Endometrium (tissue), 2 donors: ENCODE measurements at regions not wholly inside any gene's neighbourhood (a gene's known extent, or its start where the extent isn't known, plus 50 kb on each side); places are given as distances from the start of the nearest gene placed in this dataset.

Source experiments
- FAIRE-seq: peaks from 2 replicates; lab custom pipeline; 2012; peaks lifted over from hg19 to GRCh38; lab: Jason Lieb, UNC
- donor health status: control.
- donor health status: control.

GRCh38 chr16:51391798-51392511 is 240.9 kb upstream of the SALL1 start:
- FAIRE-seq: no peak

- FAIRE-seq: no peak
Observed at GRCh38 chr16:51390877-51391276, 239.8 kb upstream of the SALL1 start.

GRCh38 chr16:51389881-51390280 is 238.8 kb upstream of the SALL1 start:
- FAIRE-seq: no peak

- no peak for FAIRE-seq
Observed at GRCh38 chr16:51388516-51388951, 237.5 kb upstream of the SALL1 start.

- no peak for FAIRE-seq
Observed at GRCh38 chr16:51383909-51384308, 232.8 kb upstream of the SALL1 start.

- FAIRE-seq: no peak
Observed at GRCh38 chr16:51382940-51383339, 231.9 kb upstream of the SALL1 start.

- no peak for FAIRE-seq
Observed at GRCh38 chr16:51382211-51382610, 231.1 kb upstream of the SALL1 start.

- FAIRE-seq: no peak
Observed at GRCh38 chr16:51376080-51376479, 225.0 kb upstream of the SALL1 start.

- FAIRE-seq: no peak
Observed at GRCh38 chr16:51374790-51375189, 223.7 kb upstream of the SALL1 start.

- no peak for FAIRE-seq
Observed at GRCh38 chr16:51374346-51374745, 223.3 kb upstream of the SALL1 start.

- no peak for FAIRE-seq
Observed at GRCh38 chr16:51365715-51366114, 214.6 kb upstream of the SALL1 start.

GRCh38 chr16:51359141-51359955 is 208.3 kb upstream of the SALL1 start:
- no peak for FAIRE-seq

- FAIRE-seq: no peak
Observed at GRCh38 chr16:51357839-51358238, 206.8 kb upstream of the SALL1 start.

- no peak for FAIRE-seq
Observed at GRCh38 chr16:51355875-51356274, 204.8 kb upstream of the SALL1 start.

GRCh38 chr16:51355195-51355594 is 204.1 kb upstream of the SALL1 start:
- no peak for FAIRE-seq

- FAIRE-seq: no peak
Observed at GRCh38 chr16:51353055-51353454, 202.0 kb upstream of the SALL1 start.

GRCh38 chr16:51349626-51350025 is 198.6 kb upstream of the SALL1 start:
- FAIRE-seq: no peak

GRCh38 chr16:51343411-51343810 is 192.3 kb upstream of the SALL1 start:
- no peak for FAIRE-seq

- peak; percentile 76 for FAIRE-seq
Observed at GRCh38 chr16:51341204-51341603, 190.1 kb upstream of the SALL1 start.

GRCh38 chr16:51337662-51338061 is 186.6 kb upstream of the SALL1 start:
- FAIRE-seq: no peak

GRCh38 chr16:51328733-51329132 is 177.7 kb upstream of the SALL1 start:
- no peak for FAIRE-seq

GRCh38 chr16:51327001-51327400 is 175.9 kb upstream of the SALL1 start:
- no peak for FAIRE-seq

GRCh38 chr16:51326131-51326856 is 175.2 kb upstream of the SALL1 start:
- no peak for FAIRE-seq
